Loucy (cell line): ENCODE measurements at regions not wholly inside any gene's neighbourhood (a gene's known extent, or its start where the extent isn't known, plus 50 kb on each side); places are given as distances from the start of the nearest gene placed in this dataset.

Experiments used
- H2AFZ ChIP-seq: fragments of 200-600 bp; sonication (generic); 2 replicates; pipeline ENCODE4 v1.6.0; 2016; ENCODE audit warnings: antibody characterized with exemption, mild to moderate bottlenecking, low read length, moderate library complexity
- H3F3A ChIP-seq: fragments of 200-600 bp; 2 replicates; pipeline ENCODE4 v1.6.0; 2016; ENCODE audit warnings: antibody characterized with exemption, low read depth, mild to moderate bottlenecking
- H3K27me3 ChIP-seq: fragments of 200-600 bp; sonication (generic); 2 replicates; pipeline ENCODE4 v1.6.1; 2014; ENCODE audit warnings: low read length, mild to moderate bottlenecking; ENCODE audit not compliant: insufficient read depth, poor library complexity, severe bottlenecking
- H3K36me3 ChIP-seq: fragments of 200-600 bp; sonication (generic); 2 replicates; pipeline ENCODE4 v1.6.1; 2016; ENCODE audit warnings: low read length; ENCODE audit not compliant: insufficient read depth
- H3K4me1 ChIP-seq: fragments of 200-600 bp; sonication (generic); 2 replicates; pipeline ENCODE4 v1.5.1; 2014; ENCODE audit warnings: low read length, mild to moderate bottlenecking; ENCODE audit not compliant: insufficient read depth, poor library complexity, severe bottlenecking
- H3K4me2 ChIP-seq: fragments of 200-600 bp; sonication (generic); 2 replicates; pipeline ENCODE4 v1.6.0; 2014; ENCODE audit warnings: antibody characterized with exemption, low read length, low read depth, mild to moderate bottlenecking; ENCODE audit not compliant: poor library complexity, severe bottlenecking
- H3K4me3 ChIP-seq: fragments of 200-600 bp; sonication (generic); 2 replicates; pipeline ENCODE4 v1.5.1; 2014; ENCODE audit warnings: low read length, mild to moderate bottlenecking, mixed read lengths; ENCODE audit not compliant: poor library complexity, severe bottlenecking
- H3K79me2 ChIP-seq: fragments of 200-600 bp; sonication (generic); 2 replicates; pipeline ENCODE4 v1.6.1; 2014; ENCODE audit warnings: low read length; ENCODE audit not compliant: insufficient read depth
- H3K9ac ChIP-seq: fragments of 200-600 bp; sonication (generic); 2 replicates; pipeline ENCODE4 v1.6.0; 2014; ENCODE audit warnings: mild to moderate bottlenecking, low read depth, low read length, moderate library complexity; ENCODE audit not compliant: poor library complexity, severe bottlenecking
- H3K9me2 ChIP-seq: fragments of 200-600 bp; sonication (generic); replicated peaks from 2 replicates; pipeline ENCODE4 v1.6.1; 2016; ENCODE audit warnings: low read depth, low read length, mixed read lengths
- H3K9me3 ChIP-seq: fragments of 200-600 bp; sonication (generic); 2 replicates; pipeline ENCODE4 v1.6.1; 2014; ENCODE audit warnings: mild to moderate bottlenecking, antibody characterized with exemption, low read length, low read depth; ENCODE audit not compliant: insufficient read depth
- H4K20me1 ChIP-seq: fragments of 200-600 bp; sonication (generic); 2 replicates; pipeline ENCODE4 v1.6.0; 2014; ENCODE audit warnings: antibody characterized with exemption, low read length, mild to moderate bottlenecking; ENCODE audit not compliant: insufficient read depth, poor library complexity, severe bottlenecking
- CTCF ChIP-seq: fragments of 200-600 bp; sonication (generic); conservative IDR thresholded peaks from 2 replicates; pipeline ENCODE4 v1.5.1; 2014; ENCODE audit warnings: mild to moderate bottlenecking, antibody characterized with exemption, low read length
- EZH2phosphoT487 ChIP-seq: fragments of 200-600 bp; IDR thresholded peaks from 2 replicates; pipeline ENCODE4 v1.6.1; 2018; ENCODE audit warnings: antibody characterized with exemption, mild to moderate bottlenecking, moderate library complexity, borderline replicate concordance

GRCh38 chr12:111224186-111225066 lies 144.5 kb downstream of the PHETA1 start:
- peak overlapping the region; percentile 47 for H3K9ac ChIP-seq
- H3K4me3 ChIP-seq: peak overlapping the region; percentile 59
- H2AFZ ChIP-seq: peak overlapping the region; percentile 25; the same call in 1 of the 2 replicates
- H4K20me1 ChIP-seq: no peaks in the 10 kb centered on the region
- H3K9me2 ChIP-seq: no peaks in the 10 kb centered on the region
- peaks cover 14% of the 10 kb centered on the region; the same call in 1 of the 2 replicates for H3F3A ChIP-seq
- no peaks in the 10 kb centered on the region for H3K9me3 ChIP-seq
- H3K4me2 ChIP-seq: peak overlapping the region; percentile 79
- H3K4me1 ChIP-seq: peaks cover 23% of the 10 kb centered on the region
- no peaks in the 10 kb centered on the region for H3K27me3 ChIP-seq
- no peaks in the 10 kb centered on the region for H3K79me2 ChIP-seq
- TF ChIP-seq CTCF: no peak
- no peak for TF ChIP-seq EZH2phosphoT487
- H3K36me3 ChIP-seq: no peaks in the 10 kb centered on the region

- no peaks in the 10 kb centered on the region for H3K27me3 ChIP-seq
- peaks cover 23% of the 10 kb centered on the region for H3K4me1 ChIP-seq
- no peaks in the 10 kb centered on the region for H3K9me3 ChIP-seq
- H4K20me1 ChIP-seq: no peaks in the 10 kb centered on the region
- no peaks in the 10 kb centered on the region for H3K79me2 ChIP-seq
- no peaks in the 10 kb centered on the region for H3K36me3 ChIP-seq
- H3K4me3 ChIP-seq: no peak overlapping the region
- no peak overlapping the region for H3K9ac ChIP-seq
- no peak for TF ChIP-seq EZH2phosphoT487
- TF ChIP-seq CTCF: no peak
- H2AFZ ChIP-seq: no peak overlapping the region
- no peak overlapping the region for H3K4me2 ChIP-seq
- peaks cover 14% of the 10 kb centered on the region; the same call in 1 of the 2 replicates for H3F3A ChIP-seq
- H3K9me2 ChIP-seq: no peaks in the 10 kb centered on the region
Measured at GRCh38 chr12:111222523-111222922, 146.4 kb downstream of the PHETA1 start.

GRCh38 chr12:111222027-111222414 lies 146.9 kb downstream of the PHETA1 start:
- H3K4me1 ChIP-seq: peaks cover 23% of the 10 kb centered on the region
- H4K20me1 ChIP-seq: no peaks in the 10 kb centered on the region
- H3K9me2 ChIP-seq: no peaks in the 10 kb centered on the region
- no peak overlapping the region for H3K9ac ChIP-seq
- H2AFZ ChIP-seq: no peak overlapping the region
- H3K4me3 ChIP-seq: no peak overlapping the region
- H3K27me3 ChIP-seq: no peaks in the 10 kb centered on the region
- peaks cover 14% of the 10 kb centered on the region; the same call in 1 of the 2 replicates for H3F3A ChIP-seq
- no peak for TF ChIP-seq EZH2phosphoT487
- no peak for TF ChIP-seq CTCF
- no peaks in the 10 kb centered on the region for H3K79me2 ChIP-seq
- H3K9me3 ChIP-seq: no peaks in the 10 kb centered on the region
- no peaks in the 10 kb centered on the region for H3K36me3 ChIP-seq
- no peak overlapping the region for H3K4me2 ChIP-seq
